SK-N-SH (cell line): ENCODE measurements at regions not wholly inside any gene's neighbourhood (a gene's known extent, or its start where the extent isn't known, plus 50 kb on each side); places are given as distances from the start of the nearest gene placed in this dataset.

Experiments
- CTCF ChIA-PET: fragments of 300-600, 350-600 bp; formaldehyde crosslinking; extraction: SDS; loops from one replicate; lab custom pipeline; 2021; lab: Yijun Ruan, JAX
- POLR2A ChIA-PET: fragments of 350-600 bp; sonication (Branson Sonifier 250); formaldehyde crosslinking; extraction: SDS; loops from one replicate; lab custom pipeline; 2020; ENCODE audit warnings: antibody characterized with exemption, inconsistent platforms; lab: Yijun Ruan, JAX
- DNase-seq: peaks from one replicate; pipeline ENCODE4 v3.0.0; 2012
- H2AFZ ChIP-seq: fragments of 200-600 bp; sonication (generic); 2 replicates; pipeline ENCODE4 v1.8.1; 2016; ENCODE audit warnings: antibody characterized with exemption, mild to moderate bottlenecking, low read depth
- H3F3A ChIP-seq: fragments of 200-600 bp; sonication (generic); replicated peaks from 2 replicates; pipeline ENCODE3; 2016; ENCODE audit warnings: antibody characterized with exemption, mild to moderate bottlenecking; ENCODE audit not compliant: insufficient read depth
- H3K27ac ChIP-seq, 2 experiments: fragments of 200-500 bp in 1 of 2; fragments of 200-600 bp in 1 of 2; sonication (Bioruptor generic) in 1 of 2; sonication (generic), shearing (Covaris generic) in 1 of 2; 2 replicates each; pipeline versions ENCODE4 v1.5.1 to v1.6.1; 2014 to 2016; ENCODE audit warnings: low read depth in 2 of 2, inconsistent platforms in 1 of 2, low read length in 1 of 2, mild to moderate bottlenecking in 1 of 2, mixed read lengths in 1 of 2
- H3K27me3 ChIP-seq: fragments of 200-600 bp; sonication (generic), shearing (Covaris generic); 2 replicates; pipeline ENCODE4 v1.6.1; 2016; ENCODE audit warnings: mixed run types; ENCODE audit not compliant: insufficient read depth
- H3K36me3 ChIP-seq, 2 experiments: fragments of 200-500 bp in 1 of 2; fragments of 200-600 bp in 1 of 2; sonication (Bioruptor generic) in 1 of 2; sonication (generic) in 1 of 2; replicated peaks in 1 of 2; 2 replicates each; pipeline versions ENCODE3 to v1.5.1; 2014 to 2016; ENCODE audit warnings: low read length in 1 of 2, mild to moderate bottlenecking in 1 of 2; ENCODE audit not compliant: insufficient read depth in 2 of 2, control insufficient read depth in 1 of 2
- H3K4me1 ChIP-seq, 2 experiments: fragments of 200-500 bp in 1 of 2; fragments of 200-600 bp in 1 of 2; sonication (Bioruptor generic) in 1 of 2; sonication (generic), shearing (Covaris generic) in 1 of 2; 2 replicates each; pipeline versions ENCODE4 v1.5.1 to v1.6.1; 2014 to 2016; ENCODE audit warnings: low read depth in 1 of 2, low read length in 1 of 2, mixed run types in 1 of 2; ENCODE audit not compliant: insufficient read depth in 2 of 2, control insufficient read depth in 1 of 2
- H3K4me2 ChIP-seq: fragments of 200-600 bp; sonication (generic), shearing (Covaris generic); 2 replicates; pipeline ENCODE4 v1.6.1; 2017; ENCODE audit warnings: mixed run types
- H3K4me3 ChIP-seq, 2 experiments: fragments of 200-500 bp in 1 of 2; fragments of 200-600 bp in 1 of 2; sonication (Bioruptor generic) in 1 of 2; sonication (generic), shearing (Covaris generic) in 1 of 2; 2 replicates each; pipeline versions ENCODE4 v1.5.1 to v1.8.1; 2014 to 2016; ENCODE audit warnings: low read depth in 2 of 2, inconsistent platforms in 1 of 2, low read length in 1 of 2, mild to moderate bottlenecking in 1 of 2, mixed read lengths in 1 of 2, moderate library complexity in 1 of 2
- H3K79me2 ChIP-seq: fragments of 200-600 bp; sonication (generic); 2 replicates; pipeline ENCODE4 v1.8.1; 2017; ENCODE audit warnings: mild to moderate bottlenecking; ENCODE audit not compliant: insufficient read depth
- H3K9ac ChIP-seq: fragments of 200-600 bp; sonication (generic); 2 replicates; pipeline ENCODE4 v1.6.1; 2017; ENCODE audit warnings: mixed run types
- H3K9me2 ChIP-seq: fragments of 200-600 bp; sonication (generic); 2 replicates; pipeline ENCODE4 v1.6.1; 2017; ENCODE audit warnings: mixed run types
- H3K9me3 ChIP-seq: fragments of 200-600 bp; sonication (generic); 2 replicates; pipeline ENCODE4 v1.6.1; 2017; ENCODE audit warnings: mixed run types, mild to moderate bottlenecking, moderate library complexity
- H4K20me1 ChIP-seq: fragments of 200-600 bp; sonication (generic); 2 replicates; pipeline ENCODE4 v1.6.1; 2017; ENCODE audit warnings: mild to moderate bottlenecking, mixed run types; ENCODE audit not compliant: insufficient read depth
- CHD2 ChIP-seq: fragments of 150-350 bp; IDR thresholded peaks from 2 replicates; pipeline ENCODE4 v1.6.1; 2018; ENCODE audit warnings: low read length; ENCODE audit not compliant: partially characterized antibody
- FOSL2 ChIP-seq: IDR thresholded peaks from 2 replicates; pipeline ENCODE4 v1.4.0; 2012; ENCODE audit warnings: low read depth, mild to moderate bottlenecking, moderate library complexity, borderline replicate concordance
- FOXM1 ChIP-seq: IDR thresholded peaks from 2 replicates; pipeline ENCODE4 v1.4.0; 2012; ENCODE audit warnings: low read depth, mild to moderate bottlenecking
- NFIC ChIP-seq: IDR thresholded peaks from 2 replicates; pipeline ENCODE4 v1.4.0; 2012; ENCODE audit warnings: borderline replicate concordance
- POLR2AphosphoS5 ChIP-seq: IDR thresholded peaks from 2 replicates; pipeline ENCODE4 v1.6.1; 2012; ENCODE audit warnings: low read depth, low read length
- RAD21 ChIP-seq: IDR thresholded peaks from 2 replicates; pipeline ENCODE4 v1.6.1; 2012; ENCODE audit warnings: mild to moderate bottlenecking, low read length
- RXRA ChIP-seq: IDR thresholded peaks from 2 replicates; pipeline ENCODE4 v1.4.0; 2012; ENCODE audit warnings: low read depth, mild to moderate bottlenecking, borderline replicate concordance
- SIN3A ChIP-seq: IDR thresholded peaks from 2 replicates; pipeline ENCODE4 v1.6.1; 2012; ENCODE audit warnings: low read depth, mild to moderate bottlenecking, low read length, moderate library complexity, borderline replicate concordance
- SMC3 ChIP-seq: IDR thresholded peaks from 2 replicates; pipeline ENCODE4 v1.6.1; 2012; ENCODE audit warnings: low read depth, low read length, improper control_type of control experiment
- TCF12 ChIP-seq: IDR thresholded peaks from 2 replicates; pipeline ENCODE4 v1.4.0; 2012
- TEAD4 ChIP-seq: IDR thresholded peaks from 2 replicates; pipeline ENCODE4 v1.4.0; 2012; ENCODE audit warnings: mild to moderate bottlenecking, borderline replicate concordance; ENCODE audit not compliant: insufficient read depth
- USF1 ChIP-seq: IDR thresholded peaks from 2 replicates; pipeline ENCODE4 v1.4.0; 2012; ENCODE audit warnings: low read depth, borderline replicate concordance
- USF2 ChIP-seq: fragments of 150-350 bp; IDR thresholded peaks from 2 replicates; pipeline ENCODE4 v1.6.1; 2017; ENCODE audit warnings: antibody characterized with exemption, low read length, low read depth, borderline replicate concordance
- YY1 ChIP-seq: IDR thresholded peaks from 2 replicates; pipeline ENCODE4 v1.4.0; 2012; ENCODE audit warnings: low read depth, mild to moderate bottlenecking
- ZBTB33 ChIP-seq: IDR thresholded peaks from 2 replicates; pipeline ENCODE4 v1.4.0; 2012; ENCODE audit warnings: low read depth, borderline replicate concordance
- WGBS: methylation state at CpG from one replicate; pipeline ENCODE4 v1.1.6; 2017; ENCODE audit warnings: low lambda C conversion rate; 5-methylcytosine and 5-hydroxymethylcytosine counted together
- TF ChIP-seq, protein P1 (sequence below): IDR thresholded peaks from 2 replicates; pipeline ENCODE4; 2012

- TF ChIP-seq NFIC, result no peak
- no peak for TF ChIP-seq YY1
- TF ChIP-seq FOXM1, result no peak
- no peak for TF ChIP-seq TCF12
- TF ChIP-seq USF2, result no peak
- TF ChIP-seq POLR2AphosphoS5, result no peak
- no peak for TF ChIP-seq USF1
- TF ChIP-seq RXRA, result no peak
- no peak for TF ChIP-seq SMC3
- no peak for TF ChIP-seq FOSL2
- TF ChIP-seq ZBTB33, result no peak
- no peak for TF ChIP-seq TEAD4
- 61% methylated on average over 1 of the region's 1 CpG for WGBS
- POLR2A ChIA-PET, result no interaction called here
- Histone ChIP-seq H3K9me2 (no peaks in the 10 kb centered on the region), H3K4me2 (no peak overlapping the region), H3K36me3 (no peaks in the 10 kb centered on the region), H3K79me2 (no peaks in the 10 kb centered on the region), H3F3A (no peaks in the 10 kb centered on the region), H3K9me3 (no peaks in the 10 kb centered on the region), H3K4me3 (no peak overlapping the region), H3K27ac (no peak overlapping the region), H3K27me3 (no peaks in the 10 kb centered on the region), H4K20me1 (no peaks in the 10 kb centered on the region), H2AFZ (no peak overlapping the region), H3K4me1 (no peaks in the 10 kb centered on the region; a peak in 1 of 4 replicates), H3K9ac (no peak overlapping the region)
- no peak for DNase-seq
- CTCF ChIA-PET, result interaction anchor here (2.0 kb wide), 1 partner anchor 137 kb away, joined by 4 read pairs; no protein-coding TSS in a partner anchor
These were observed 128.8 kb upstream of the AADACL2 start for GRCh38 chr3:151604891-151605290.

- Histone ChIP-seq H3K9me3 (no peaks in the 10 kb centered on the region), H3K36me3 (peaks cover 0 to 3% of the 10 kb centered on the region in 2 experiments), H3K4me1 (no peaks in the 10 kb centered on the region; a peak in 1 of 4 replicates), H4K20me1 (no peaks in the 10 kb centered on the region), H3K27ac (no peak overlapping the region), H2AFZ (no peak overlapping the region), H3K9ac (no peak overlapping the region), H3K4me2 (no peak overlapping the region), H3K4me3 (no peak overlapping the region), H3F3A (no peaks in the 10 kb centered on the region), H3K9me2 (no peaks in the 10 kb centered on the region; the same call in 1 of the 2 replicates), H3K27me3 (no peaks in the 10 kb centered on the region), H3K79me2 (no peaks in the 10 kb centered on the region)
- ChIA-PET POLR2A (no interaction called here), CTCF (no interaction called here)
- no peak for TF ChIP-seq TCF12
- no peak for TF ChIP-seq SIN3A
- TF ChIP-seq CHD2, result no peak
- no peak for TF ChIP-seq NFIC
- TF ChIP-seq ZBTB33, result no peak
- no peak for TF ChIP-seq RAD21
- TF ChIP-seq, protein P1, sequence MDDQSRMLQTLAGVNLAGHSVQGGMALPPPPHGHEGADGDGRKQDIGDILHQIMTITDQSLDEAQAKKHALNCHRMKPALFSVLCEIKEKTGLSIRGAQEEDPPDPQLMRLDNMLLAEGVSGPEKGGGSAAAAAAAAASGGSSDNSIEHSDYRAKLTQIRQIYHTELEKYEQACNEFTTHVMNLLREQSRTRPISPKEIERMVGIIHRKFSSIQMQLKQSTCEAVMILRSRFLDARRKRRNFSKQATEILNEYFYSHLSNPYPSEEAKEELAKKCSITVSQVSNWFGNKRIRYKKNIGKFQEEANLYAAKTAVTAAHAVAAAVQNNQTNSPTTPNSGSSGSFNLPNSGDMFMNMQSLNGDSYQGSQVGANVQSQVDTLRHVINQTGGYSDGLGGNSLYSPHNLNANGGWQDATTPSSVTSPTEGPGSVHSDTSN, result no peak
- no peak for DNase-seq
These were observed 132.9 kb upstream of the AADACL2 start for GRCh38 chr3:151600783-151601182.
